Hepatocyte (in vitro differentiated cells): ENCODE measurements at regions not wholly inside any gene's neighbourhood (a gene's known extent, or its start where the extent isn't known, plus 50 kb on each side); places are given as distances from the start of the nearest gene placed in this dataset.

Experiments used
- DNase-seq: peaks from one replicate; pipeline ENCODE4 v3.0.0-alpha.2; 2016; ENCODE audit warnings: low spot score
- H2AFZ ChIP-seq: fragments of 200-600 bp; sonication (generic); 2 replicates; pipeline ENCODE4 v1.6.0; 2016; ENCODE audit warnings: antibody characterized with exemption, mild to moderate bottlenecking
- H3K27ac ChIP-seq: fragments of 200-600 bp; sonication (generic); 2 replicates; pipeline ENCODE4 v1.5.1; 2016; ENCODE audit warnings: mild to moderate bottlenecking
- H3K27me3 ChIP-seq: fragments of 200-600 bp; sonication (generic); 2 replicates; pipeline ENCODE4 v1.6.1; 2016
- H3K36me3 ChIP-seq: fragments of 200-600 bp; sonication (generic); replicated peaks from 2 replicates; pipeline ENCODE4 v1.5.1; 2016; ENCODE audit warnings: low read depth; ENCODE audit not compliant: insufficient read depth
- H3K4me1 ChIP-seq: fragments of 200-600 bp; sonication (generic); 2 replicates; pipeline ENCODE4 v1.5.1; 2016; ENCODE audit warnings: mild to moderate bottlenecking, moderate library complexity; ENCODE audit not compliant: insufficient read depth
- H3K4me2 ChIP-seq: fragments of 200-600 bp; sonication (generic); 2 replicates; pipeline ENCODE4 v1.6.0; 2016
- H3K4me3 ChIP-seq: fragments of 200-600 bp; sonication (generic); 2 replicates; pipeline ENCODE4 v1.5.1; 2016; ENCODE audit warnings: mild to moderate bottlenecking
- H3K79me2 ChIP-seq: fragments of 200-600 bp; sonication (generic); 2 replicates; pipeline ENCODE4 v1.6.0; 2017; ENCODE audit warnings: mild to moderate bottlenecking
- H3K9me2 ChIP-seq: fragments of 200-600 bp; sonication (generic); replicated peaks from 2 replicates; pipeline ENCODE4 v1.6.0; 2017; ENCODE audit warnings: mild to moderate bottlenecking; ENCODE audit not compliant: insufficient read depth
- H3K9me3 ChIP-seq: fragments of 200-600 bp; sonication (generic); 2 replicates; pipeline ENCODE4 v1.5.1; 2016; ENCODE audit warnings: low read depth, mild to moderate bottlenecking
- H4K20me1 ChIP-seq: fragments of 200-600 bp; sonication (generic); 2 replicates; pipeline ENCODE4 v1.6.0; 2016; ENCODE audit warnings: mild to moderate bottlenecking; ENCODE audit not compliant: insufficient read depth, poor library complexity, severe bottlenecking
- EZH2 ChIP-seq: fragments of 200-600 bp; sonication (generic); IDR thresholded peaks from 2 replicates; pipeline ENCODE4 v1.6.1; 2016; ENCODE audit warnings: antibody characterized with exemption, mild to moderate bottlenecking, borderline replicate concordance
- EZH2phosphoT487 ChIP-seq: fragments of 200-600 bp; sonication (generic); IDR thresholded peaks from one replicate; pipeline ENCODE4 v1.6.1; 2018; ENCODE audit warnings: antibody characterized with exemption, mild to moderate bottlenecking, low read depth, moderate library complexity; ENCODE audit not compliant: unreplicated experiment, severe bottlenecking
- WGBS: methylation state at CpG from one replicate; pipeline ENCODE4 v1.1.6; 2016; ENCODE audit warnings: low lambda C conversion rate; ENCODE audit errors: missing lambda C conversion rate; 5-methylcytosine and 5-hydroxymethylcytosine counted together
- TF ChIP-seq, protein P1 (sequence below): fragments of 200-600 bp; sonication (generic); IDR thresholded peaks from 2 replicates; pipeline ENCODE4 v1.5.1; 2016; ENCODE audit warnings: antibody characterized with exemption, mild to moderate bottlenecking; ENCODE audit not compliant: poor library complexity

DNA sequence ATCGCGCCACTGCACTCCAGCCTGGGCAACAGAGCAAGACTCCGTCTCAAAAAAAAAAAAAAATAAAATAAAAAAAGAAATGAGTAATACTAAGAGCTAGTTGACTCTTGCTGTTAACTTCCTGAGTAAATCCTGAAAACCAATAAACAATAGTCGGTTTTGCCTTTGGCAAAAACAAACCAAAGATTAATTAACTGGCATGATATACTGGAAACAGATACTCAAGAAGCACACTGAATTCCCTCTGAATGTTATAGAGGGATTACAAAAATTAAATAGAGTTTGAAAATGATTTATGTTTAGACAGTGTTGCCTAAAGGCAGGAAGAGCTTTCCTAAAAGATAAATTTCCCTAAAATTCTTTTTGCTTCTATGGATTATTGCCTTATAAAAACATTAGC lies 1702.3 kb downstream of the STIM2 start:
- no peak for DNase-seq
- no peaks in the 10 kb centered on the region for H3K4me1 ChIP-seq
- WGBS: 42% methylated on average over 1 of the region's 4 CpGs
- H3K9me2 ChIP-seq: no peaks in the 10 kb centered on the region
- no peaks in the 10 kb centered on the region for H4K20me1 ChIP-seq
- no peaks in the 10 kb centered on the region for H3K9me3 ChIP-seq
- TF ChIP-seq EZH2 (no peak), EZH2phosphoT487 (no peak)
- TF ChIP-seq, protein P1, sequence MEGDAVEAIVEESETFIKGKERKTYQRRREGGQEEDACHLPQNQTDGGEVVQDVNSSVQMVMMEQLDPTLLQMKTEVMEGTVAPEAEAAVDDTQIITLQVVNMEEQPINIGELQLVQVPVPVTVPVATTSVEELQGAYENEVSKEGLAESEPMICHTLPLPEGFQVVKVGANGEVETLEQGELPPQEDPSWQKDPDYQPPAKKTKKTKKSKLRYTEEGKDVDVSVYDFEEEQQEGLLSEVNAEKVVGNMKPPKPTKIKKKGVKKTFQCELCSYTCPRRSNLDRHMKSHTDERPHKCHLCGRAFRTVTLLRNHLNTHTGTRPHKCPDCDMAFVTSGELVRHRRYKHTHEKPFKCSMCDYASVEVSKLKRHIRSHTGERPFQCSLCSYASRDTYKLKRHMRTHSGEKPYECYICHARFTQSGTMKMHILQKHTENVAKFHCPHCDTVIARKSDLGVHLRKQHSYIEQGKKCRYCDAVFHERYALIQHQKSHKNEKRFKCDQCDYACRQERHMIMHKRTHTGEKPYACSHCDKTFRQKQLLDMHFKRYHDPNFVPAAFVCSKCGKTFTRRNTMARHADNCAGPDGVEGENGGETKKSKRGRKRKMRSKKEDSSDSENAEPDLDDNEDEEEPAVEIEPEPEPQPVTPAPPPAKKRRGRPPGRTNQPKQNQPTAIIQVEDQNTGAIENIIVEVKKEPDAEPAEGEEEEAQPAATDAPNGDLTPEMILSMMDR: no peak
- H3K36me3 ChIP-seq: no peaks in the 10 kb centered on the region
- H3K27me3 ChIP-seq: no peaks in the 10 kb centered on the region
- H3K4me2 ChIP-seq: no peak overlapping the region
- no peak overlapping the region for H3K27ac ChIP-seq
- no peaks in the 10 kb centered on the region for H3K79me2 ChIP-seq
- H2AFZ ChIP-seq: no peak overlapping the region
- no peak overlapping the region for H3K4me3 ChIP-seq

DNA sequence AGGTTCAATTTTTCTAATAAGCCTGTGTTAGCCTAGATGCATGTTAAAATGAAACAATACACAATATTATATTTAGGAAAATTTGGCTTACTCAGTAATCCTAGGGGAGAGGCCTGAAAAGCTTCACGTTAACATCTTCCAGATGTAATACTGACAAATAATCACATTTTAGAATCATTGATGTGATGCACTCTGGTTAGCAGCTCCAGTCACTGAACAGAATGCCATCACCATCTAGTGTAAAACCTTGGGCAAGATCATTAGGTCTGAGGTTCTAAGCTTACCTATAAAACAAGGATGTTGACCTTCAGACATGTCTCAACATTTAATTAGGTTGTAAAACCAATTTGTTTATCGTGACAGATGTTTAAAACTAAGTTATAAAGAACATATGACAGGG lies 1704.8 kb downstream of the STIM2 start:
- no peak overlapping the region for H3K4me3 ChIP-seq
- no peak for DNase-seq
- 46% methylated on average over 2 of the region's 2 CpGs for whole genome bisulfite sequencing
- no peaks in the 10 kb centered on the region for H3K9me2 ChIP-seq
- no peak overlapping the region for H3K27ac ChIP-seq
- no peaks in the 10 kb centered on the region for H3K27me3 ChIP-seq
- H2AFZ ChIP-seq: no peak overlapping the region
- H3K9me3 ChIP-seq: no peaks in the 10 kb centered on the region
- H3K4me1 ChIP-seq: no peaks in the 10 kb centered on the region
- H3K36me3 ChIP-seq: no peaks in the 10 kb centered on the region
- no peaks in the 10 kb centered on the region for H4K20me1 ChIP-seq
- no peaks in the 10 kb centered on the region for H3K79me2 ChIP-seq
- TF ChIP-seq EZH2 (no peak), EZH2phosphoT487 (no peak)
- TF ChIP-seq, protein P1: no peak
- H3K4me2 ChIP-seq: no peak overlapping the region

DNA sequence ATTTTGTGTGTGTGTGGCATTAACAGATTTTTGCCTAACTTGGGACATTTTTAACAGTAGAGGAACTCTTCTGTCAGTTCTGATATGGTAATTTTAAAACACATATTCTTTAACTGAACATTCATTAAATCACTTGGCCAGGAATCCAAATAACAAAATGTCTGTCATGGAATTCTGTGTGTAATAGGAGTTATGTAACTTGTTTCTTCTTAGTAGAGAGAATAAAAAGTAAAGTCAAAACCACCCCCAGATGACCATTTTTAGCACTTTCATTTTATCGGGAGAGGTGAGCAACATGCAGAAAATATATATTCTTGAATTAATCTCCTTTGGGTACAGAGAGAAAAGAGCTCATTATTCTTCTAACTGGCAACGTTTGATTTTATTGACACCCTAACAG lies 1740.3 kb downstream of the STIM2 start:
- H3K27ac ChIP-seq: no peak overlapping the region
- no peak for DNase-seq
- no peak overlapping the region for H3K4me3 ChIP-seq
- no peak overlapping the region for H3K4me2 ChIP-seq
- no peaks in the 10 kb centered on the region for H3K79me2 ChIP-seq
- no peak overlapping the region for H2AFZ ChIP-seq
- TF ChIP-seq, protein P1: no peak
- TF ChIP-seq EZH2 (no peak), EZH2phosphoT487 (no peak)
- H4K20me1 ChIP-seq: no peaks in the 10 kb centered on the region
- no peaks in the 10 kb centered on the region for H3K4me1 ChIP-seq
- 92% methylated on average over 2 of the region's 2 CpGs for WGBS
- H3K9me2 ChIP-seq: no peaks in the 10 kb centered on the region
- no peaks in the 10 kb centered on the region for H3K9me3 ChIP-seq
- no peaks in the 10 kb centered on the region for H3K27me3 ChIP-seq
- H3K36me3 ChIP-seq: no peaks in the 10 kb centered on the region

DNA sequence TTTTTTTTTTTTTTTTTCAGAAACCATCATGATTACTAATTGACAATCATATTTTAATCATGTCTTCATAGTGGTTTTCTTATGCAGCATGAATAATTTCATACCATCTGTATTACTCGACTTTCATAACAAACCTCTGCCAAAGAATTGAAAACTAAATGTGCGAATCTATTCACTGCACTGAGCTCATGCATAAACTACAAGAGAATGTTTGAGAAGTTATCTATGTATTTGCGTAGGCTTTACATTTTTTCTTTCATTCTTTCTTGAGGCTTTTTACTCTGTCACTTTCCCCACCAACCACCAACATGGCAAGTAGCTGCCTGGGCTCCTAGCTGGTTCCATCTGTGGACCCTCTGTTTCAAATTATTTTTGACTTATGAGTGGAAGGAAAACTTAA lies 1761.0 kb downstream of the STIM2 start:
- DNase-seq: no peak
- H3K9me3 ChIP-seq: no peaks in the 10 kb centered on the region
- no peaks in the 10 kb centered on the region for H3K9me2 ChIP-seq
- no peaks in the 10 kb centered on the region for H3K27me3 ChIP-seq
- no peak overlapping the region for H3K27ac ChIP-seq
- H4K20me1 ChIP-seq: no peaks in the 10 kb centered on the region
- no peak overlapping the region for H3K4me2 ChIP-seq
- WGBS: 61% methylated on average over 3 of the region's 3 CpGs
- no peak overlapping the region for H3K4me3 ChIP-seq
- no peaks in the 10 kb centered on the region for H3K4me1 ChIP-seq
- no peak overlapping the region for H2AFZ ChIP-seq
- TF ChIP-seq EZH2phosphoT487 (no peak), EZH2 (no peak)
- TF ChIP-seq, protein P1: no peak
- H3K36me3 ChIP-seq: no peaks in the 10 kb centered on the region
- no peaks in the 10 kb centered on the region for H3K79me2 ChIP-seq
